ENCODE measurements at regions not wholly inside any gene's neighbourhood (a gene's known extent, or its start where the extent isn't known, plus 50 kb on each side); places are given as distances from the start of the nearest gene placed in this dataset.

GRCh38 chr12:25045869-25046268 lies 97.0 kb upstream of the BCAT1 start:
- TF ChIP-seq, protein P1, sequence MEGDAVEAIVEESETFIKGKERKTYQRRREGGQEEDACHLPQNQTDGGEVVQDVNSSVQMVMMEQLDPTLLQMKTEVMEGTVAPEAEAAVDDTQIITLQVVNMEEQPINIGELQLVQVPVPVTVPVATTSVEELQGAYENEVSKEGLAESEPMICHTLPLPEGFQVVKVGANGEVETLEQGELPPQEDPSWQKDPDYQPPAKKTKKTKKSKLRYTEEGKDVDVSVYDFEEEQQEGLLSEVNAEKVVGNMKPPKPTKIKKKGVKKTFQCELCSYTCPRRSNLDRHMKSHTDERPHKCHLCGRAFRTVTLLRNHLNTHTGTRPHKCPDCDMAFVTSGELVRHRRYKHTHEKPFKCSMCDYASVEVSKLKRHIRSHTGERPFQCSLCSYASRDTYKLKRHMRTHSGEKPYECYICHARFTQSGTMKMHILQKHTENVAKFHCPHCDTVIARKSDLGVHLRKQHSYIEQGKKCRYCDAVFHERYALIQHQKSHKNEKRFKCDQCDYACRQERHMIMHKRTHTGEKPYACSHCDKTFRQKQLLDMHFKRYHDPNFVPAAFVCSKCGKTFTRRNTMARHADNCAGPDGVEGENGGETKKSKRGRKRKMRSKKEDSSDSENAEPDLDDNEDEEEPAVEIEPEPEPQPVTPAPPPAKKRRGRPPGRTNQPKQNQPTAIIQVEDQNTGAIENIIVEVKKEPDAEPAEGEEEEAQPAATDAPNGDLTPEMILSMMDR (conservative IDR thresholded peaks at IDR 0.05 in 1 of 2, IDR thresholded peaks at IDR 0.05 in 1 of 2; ENCODE audit: low read depth in 1 of 2, low read length in 2 of 2) = no peak
- TF ChIP-seq EZH2 (IDR thresholded peaks at IDR 0.05; ENCODE audit: low read length, missing control alignments) = no peak
- no peak overlapping the region for H3K27ac ChIP-seq (ENCODE audit: insufficient read depth, low read length)
- DNase-seq (ENCODE audit: low read depth in 2 of 2) = no peak
- H3K36me3 ChIP-seq (ENCODE audit: control insufficient read depth, insufficient read depth, low read length) = no peaks in the 10 kb centered on the region
- no peaks in the 10 kb centered on the region for H3K9me3 ChIP-seq (ENCODE audit: control insufficient read depth, insufficient read depth, low read depth, low read length)
- H3K9ac ChIP-seq (ENCODE audit: insufficient read depth, low read length) = no peak overlapping the region
- no peak overlapping the region for H3K4me3 ChIP-seq (replicated peaks in 1 of 4; ENCODE audit: control extremely low read depth in 1 of 4, insufficient read depth in 1 of 4, low read depth in 3 of 4, low read length in 4 of 4)
- H3K4me2 ChIP-seq (ENCODE audit: extremely low read depth, insufficient read depth, low read length) = no peak overlapping the region
- H3K79me2 ChIP-seq (ENCODE audit: control insufficient read depth, insufficient read depth, low read length) = no peaks in the 10 kb centered on the region
- H3K4me1 ChIP-seq (ENCODE audit: control insufficient read depth, extremely low read depth, insufficient read depth, low read length) = no peaks in the 10 kb centered on the region
- no peak overlapping the region for H2AFZ ChIP-seq (ENCODE audit: low read length)
- H3K27me3 ChIP-seq (ENCODE audit: control insufficient read depth, insufficient read depth, low read length) = peaks cover 4% of the 10 kb centered on the region
- no peaks in the 10 kb centered on the region for H4K20me1 ChIP-seq (ENCODE audit: control insufficient read depth, extremely low read depth, insufficient read depth, low read length)

DNA sequence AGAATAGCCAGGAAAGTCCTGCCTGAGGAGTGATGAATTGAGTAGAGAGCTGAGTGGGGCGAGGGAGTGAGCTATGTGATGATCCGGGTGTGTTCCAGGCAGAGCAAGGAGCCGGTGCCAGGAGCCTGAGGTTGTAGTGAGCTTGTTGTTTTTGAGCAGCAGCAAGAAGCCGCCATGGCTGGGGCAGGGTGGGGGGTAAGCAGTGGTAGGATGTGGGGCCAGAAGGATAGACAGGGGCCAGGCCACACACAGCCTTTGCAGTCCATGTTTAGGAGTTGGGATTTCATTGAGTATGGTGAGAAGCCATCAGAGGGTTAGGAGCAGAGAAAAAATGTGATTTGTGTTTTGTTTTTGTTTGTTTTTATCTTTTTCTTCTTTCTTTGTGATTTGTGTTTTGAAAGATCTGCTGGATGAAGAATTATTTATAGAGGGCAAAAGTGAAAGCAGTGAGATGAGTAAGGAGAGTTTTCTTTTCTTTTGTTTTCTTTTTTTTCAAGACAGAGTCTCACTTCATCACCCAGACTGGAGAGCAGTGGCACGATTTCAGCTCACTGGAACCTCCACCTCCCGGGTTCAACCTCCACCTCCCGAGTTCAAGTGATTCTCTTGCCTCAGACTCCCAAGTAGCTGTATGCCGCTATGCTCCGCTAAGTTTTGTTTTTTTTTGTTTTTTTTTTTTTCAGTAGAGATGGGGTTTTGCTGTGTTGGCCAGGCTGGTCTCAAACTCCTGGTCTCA lies 92.3 kb upstream of the BCAT1 start:
- no peak overlapping the region for H3K4me3 ChIP-seq (replicated peaks in 1 of 4; ENCODE audit: control extremely low read depth in 1 of 4, insufficient read depth in 1 of 4, low read depth in 3 of 4, low read length in 4 of 4)
- H3K4me2 ChIP-seq (ENCODE audit: extremely low read depth, insufficient read depth, low read length) = no peak overlapping the region

DNA sequence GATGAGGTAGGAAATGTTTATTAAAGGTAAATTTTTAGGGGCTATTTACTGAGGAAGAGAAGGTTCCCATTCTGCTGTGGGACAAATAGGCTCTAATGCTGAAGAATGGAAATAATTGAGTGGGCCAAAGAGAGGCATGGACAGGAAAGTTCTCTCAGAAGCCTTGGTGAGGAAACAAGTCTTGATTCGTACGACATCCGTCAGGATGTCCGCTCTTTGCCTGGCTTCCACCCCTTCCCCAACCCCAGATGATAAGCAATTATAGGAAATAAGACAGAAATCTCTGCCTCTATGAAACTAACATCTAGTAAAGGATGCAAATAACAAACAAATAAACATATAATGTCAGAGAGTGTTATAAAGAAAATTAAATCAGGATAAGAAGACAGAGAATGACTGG lies 91.7 kb upstream of the BCAT1 start:
- no peaks in the 10 kb centered on the region for H3K4me1 ChIP-seq (ENCODE audit: control insufficient read depth, extremely low read depth, insufficient read depth, low read length)
- DNase-seq (ENCODE audit: low read depth in 2 of 2) = no peak
- H3K9ac ChIP-seq (ENCODE audit: insufficient read depth, low read length) = no peak overlapping the region
- no peak overlapping the region for H2AFZ ChIP-seq (ENCODE audit: low read length)
- no peak overlapping the region for H3K4me2 ChIP-seq (ENCODE audit: extremely low read depth, insufficient read depth, low read length)
- no peak overlapping the region for H3K4me3 ChIP-seq (replicated peaks in 1 of 4; ENCODE audit: control extremely low read depth in 1 of 4, insufficient read depth in 1 of 4, low read depth in 3 of 4, low read length in 4 of 4)
- no peak overlapping the region for H3K27ac ChIP-seq (ENCODE audit: insufficient read depth, low read length)
- no peaks in the 10 kb centered on the region for H3K79me2 ChIP-seq (ENCODE audit: control insufficient read depth, insufficient read depth, low read length)
- no peaks in the 10 kb centered on the region for H3K9me3 ChIP-seq (ENCODE audit: control insufficient read depth, insufficient read depth, low read depth, low read length)
- no peak for TF ChIP-seq EZH2 (IDR thresholded peaks at IDR 0.05; ENCODE audit: low read length, missing control alignments)
- TF ChIP-seq, protein P1 (conservative IDR thresholded peaks at IDR 0.05 in 1 of 2, IDR thresholded peaks at IDR 0.05 in 1 of 2; ENCODE audit: low read depth in 1 of 2, low read length in 2 of 2) = no peak
- no peaks in the 10 kb centered on the region for H3K36me3 ChIP-seq (ENCODE audit: control insufficient read depth, insufficient read depth, low read length)
- H4K20me1 ChIP-seq (ENCODE audit: control insufficient read depth, extremely low read depth, insufficient read depth, low read length) = no peaks in the 10 kb centered on the region
- peaks cover 4% of the 10 kb centered on the region for H3K27me3 ChIP-seq (ENCODE audit: control insufficient read depth, insufficient read depth, low read length)

More for the DNA sequence above, 92.3 kb upstream of the BCAT1 start:
- Histone ChIP-seq H3K79me2 (ENCODE audit: control insufficient read depth, insufficient read depth, low read length) (no peaks in the 10 kb centered on the region), H2AFZ (ENCODE audit: low read length) (no peak overlapping the region), H4K20me1 (ENCODE audit: control insufficient read depth, extremely low read depth, insufficient read depth, low read length) (no peaks in the 10 kb centered on the region), H3K27ac (ENCODE audit: insufficient read depth, low read length) (no peak overlapping the region), H3K27me3 (ENCODE audit: control insufficient read depth, insufficient read depth, low read length) (peaks cover 4% of the 10 kb centered on the region), H3K9me3 (ENCODE audit: control insufficient read depth, insufficient read depth, low read depth, low read length) (no peaks in the 10 kb centered on the region), H3K4me1 (ENCODE audit: control insufficient read depth, extremely low read depth, insufficient read depth, low read length) (no peaks in the 10 kb centered on the region), H3K36me3 (ENCODE audit: control insufficient read depth, insufficient read depth, low read length) (no peaks in the 10 kb centered on the region), H3K9ac (ENCODE audit: insufficient read depth, low read length) (no peak overlapping the region)
- DNase-seq (ENCODE audit: low read depth in 2 of 2) = no peak
- TF ChIP-seq, protein P1 (conservative IDR thresholded peaks at IDR 0.05 in 1 of 2, IDR thresholded peaks at IDR 0.05 in 1 of 2; ENCODE audit: low read depth in 1 of 2, low read length in 2 of 2) = no peak
- no peak for TF ChIP-seq EZH2 (IDR thresholded peaks at IDR 0.05; ENCODE audit: low read length, missing control alignments)

Measured in fibroblast of lung (primary cell).